Activated T-cell treated with anti-CD3 and anti-CD28 coated beads, Interleukin-2, amount 50 U/mL, for 72 hours (primary cell): ENCODE measurements at regions not wholly inside any gene's neighbourhood (a gene's known extent, or its start where the extent isn't known, plus 50 kb on each side); places are given as distances from the start of the nearest gene placed in this dataset.

Experiments
- ATAC-seq, 2 donors: fragments of 150-1000 bp; cut with Tn5 transposase; replicated peaks in 1 of 2; 2 replicates each; pipeline ENCODE4 v1.10.0; 2021; ENCODE audit warnings: moderate library complexity in 2 of 2, mild to moderate bottlenecking in 1 of 2
- DNase-seq, 2 donors: peaks; one replicate each; pipeline ENCODE4 v3.0.0; 2021 to 2022; ENCODE audit warnings: mixed read lengths in 1 of 2
- H3K27ac Mint-ChIP-seq: one replicate; pipeline ENCODE4 v1.8.0; 2022; ENCODE audit warnings: mild to moderate bottlenecking, moderate library complexity, mixed read lengths
- H3K27me3 Mint-ChIP-seq: one replicate; pipeline ENCODE4 v1.8.0; 2022; ENCODE audit warnings: low read depth, mixed read lengths
- H3K36me3 Mint-ChIP-seq, 2 donors: one replicate each; pipeline ENCODE4 v1.8.0; 2022; ENCODE audit warnings: mixed read lengths in 2 of 2, mild to moderate bottlenecking in 1 of 2; ENCODE audit not compliant: insufficient read depth in 2 of 2
- H3K4me1 Mint-ChIP-seq: one replicate; pipeline ENCODE4 v1.8.0; 2022; ENCODE audit warnings: low read depth, mixed read lengths
- H3K4me3 Mint-ChIP-seq, 2 donors: one replicate each; pipeline ENCODE4 v1.8.0; 2022; ENCODE audit warnings: mild to moderate bottlenecking in 2 of 2, mixed read lengths in 2 of 2, moderate library complexity in 2 of 2
- H3K9me3 Mint-ChIP-seq, 2 donors: one replicate each; pipeline ENCODE4 v1.8.0; 2022; ENCODE audit warnings: mixed read lengths in 2 of 2

DNA sequence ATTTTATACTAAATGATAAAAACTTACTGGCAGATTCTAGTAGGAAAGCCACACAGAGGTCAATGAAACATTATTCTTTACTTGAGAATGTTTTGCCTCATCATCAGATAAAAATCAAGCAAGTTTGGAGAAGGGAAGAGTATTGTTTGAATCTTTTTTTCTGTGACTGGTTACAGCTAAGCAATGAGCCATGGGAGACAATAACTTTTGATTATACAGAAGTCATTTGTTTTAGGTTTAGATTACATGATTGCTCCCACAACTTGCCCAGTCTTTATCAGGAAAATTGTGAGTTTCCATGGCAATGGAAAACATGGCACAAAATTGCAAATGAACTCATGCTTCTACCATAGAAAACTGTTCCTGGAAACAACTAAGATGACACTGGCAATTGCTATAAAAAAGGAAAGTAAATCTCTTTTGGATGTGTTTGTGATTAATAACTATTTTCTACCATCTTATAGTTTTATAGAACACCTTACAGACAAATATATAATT is 476.8 kb downstream of the MBD2 start:
- no peak for ATAC-seq
- Mint-ChIP-seq H3K36me3 (no peaks in the 10 kb centered on the region), H3K4me3 (no peak overlapping the region)

DNA sequence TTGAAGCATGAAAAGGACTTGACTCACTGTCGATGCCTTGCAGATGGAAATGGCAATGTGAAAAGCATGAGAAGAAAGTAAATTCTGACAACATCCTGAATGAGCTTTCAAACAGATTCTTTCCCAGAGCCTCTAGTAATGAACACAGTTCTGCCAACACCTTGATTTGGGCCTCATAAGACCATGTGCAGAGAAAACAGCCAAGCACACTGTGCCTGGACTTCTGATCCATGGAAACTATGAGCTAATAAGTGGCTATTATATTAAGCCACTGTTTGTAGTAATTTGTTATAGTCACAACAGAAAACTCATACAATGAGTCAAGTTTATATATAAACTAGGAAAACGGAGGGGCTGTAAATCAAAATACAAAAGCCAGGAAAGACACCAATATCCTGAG is 477.3 kb downstream of the MBD2 start:
- H3K9me3 Mint-ChIP-seq, result peaks cover 0 to 1% of the 10 kb centered on the region in 2 donors
- H3K4me1 Mint-ChIP-seq, result no peaks in the 10 kb centered on the region
- H3K27me3 Mint-ChIP-seq, result no peaks in the 10 kb centered on the region
- H3K36me3 Mint-ChIP-seq, result no peaks in the 10 kb centered on the region
- no peak for DNase-seq
- no peak overlapping the region for H3K27ac Mint-ChIP-seq
- no peak for ATAC-seq
- H3K4me3 Mint-ChIP-seq, result no peak overlapping the region

More for the DNA sequence above, 476.8 kb downstream of the MBD2 start:
- no peaks in the 10 kb centered on the region for H3K27me3 Mint-ChIP-seq
- no peak for DNase-seq
- no peaks in the 10 kb centered on the region for H3K4me1 Mint-ChIP-seq
- no peak overlapping the region for H3K27ac Mint-ChIP-seq
- peaks cover under 1 to 1% of the 10 kb centered on the region in 2 donors for H3K9me3 Mint-ChIP-seq

DNA sequence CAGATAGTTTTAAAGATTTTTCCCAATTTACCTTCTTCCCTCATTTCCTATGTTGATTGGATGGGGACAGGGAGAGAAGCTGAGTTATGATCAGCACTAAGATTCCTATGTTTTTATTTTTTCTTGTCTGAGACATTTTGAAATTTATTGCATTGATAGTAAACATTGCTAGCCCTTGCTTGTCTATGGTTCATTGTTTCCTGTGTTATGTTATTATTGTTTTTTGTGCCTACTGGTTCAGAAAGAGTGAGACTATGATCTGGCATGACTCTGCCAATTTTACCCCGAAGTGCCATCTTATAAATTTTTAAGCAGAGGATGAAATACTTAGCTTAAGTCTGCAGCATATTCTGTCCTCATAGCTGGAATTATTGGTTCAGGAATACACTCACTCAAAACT is 478.5 kb downstream of the MBD2 start:
- Mint-ChIP-seq H3K9me3 (peaks cover 0 to 1% of the 10 kb centered on the region in 2 donors), H3K4me3 (no peak overlapping the region), H3K4me1 (no peaks in the 10 kb centered on the region), H3K27ac (no peak overlapping the region), H3K27me3 (no peaks in the 10 kb centered on the region), H3K36me3 (no peaks in the 10 kb centered on the region)
- ATAC-seq, result no peak
- no peak for DNase-seq

DNA sequence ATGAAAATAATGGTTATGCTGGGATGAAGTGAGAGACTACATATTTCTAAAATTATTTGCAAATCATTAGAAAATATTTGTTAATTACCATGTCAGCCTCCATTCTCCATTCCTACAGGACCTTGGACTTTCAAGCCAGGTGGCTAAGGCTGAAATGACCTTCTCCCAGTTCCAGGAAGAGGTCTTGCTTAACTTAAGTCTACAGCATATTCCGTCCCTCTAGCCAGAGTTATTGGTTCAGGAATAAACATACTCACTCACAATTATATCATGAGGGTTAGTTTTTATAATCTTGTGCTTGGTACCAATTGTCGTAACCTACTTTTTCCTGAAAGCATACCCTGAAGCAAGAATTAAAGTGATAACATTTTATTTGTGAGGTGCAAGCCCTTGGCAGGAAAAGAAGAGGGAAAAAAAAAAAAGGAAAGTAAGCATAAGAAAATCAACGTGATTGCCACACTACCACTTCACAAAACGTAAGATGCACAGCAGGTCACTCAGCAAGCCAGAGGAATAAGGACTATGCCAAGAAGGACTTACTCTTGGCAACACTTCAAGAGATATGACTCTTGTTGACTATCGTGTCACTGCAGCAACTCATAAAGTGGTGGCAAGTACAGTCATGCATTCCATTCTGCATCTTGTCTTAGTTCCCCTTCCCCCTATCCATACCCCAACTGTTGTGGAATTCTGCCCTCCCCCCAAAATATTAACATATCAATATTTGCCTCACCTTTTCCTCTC is 479.1 kb downstream of the MBD2 start:
- Mint-ChIP-seq H3K9me3 (peaks cover 0 to under 1% of the 10 kb centered on the region in 2 donors), H3K36me3 (no peaks in the 10 kb centered on the region), H3K27me3 (no peaks in the 10 kb centered on the region), H3K4me3 (no peak overlapping the region), H3K27ac (no peak overlapping the region), H3K4me1 (no peaks in the 10 kb centered on the region)
- DNase-seq (no peak), ATAC-seq (no peak)

DNA sequence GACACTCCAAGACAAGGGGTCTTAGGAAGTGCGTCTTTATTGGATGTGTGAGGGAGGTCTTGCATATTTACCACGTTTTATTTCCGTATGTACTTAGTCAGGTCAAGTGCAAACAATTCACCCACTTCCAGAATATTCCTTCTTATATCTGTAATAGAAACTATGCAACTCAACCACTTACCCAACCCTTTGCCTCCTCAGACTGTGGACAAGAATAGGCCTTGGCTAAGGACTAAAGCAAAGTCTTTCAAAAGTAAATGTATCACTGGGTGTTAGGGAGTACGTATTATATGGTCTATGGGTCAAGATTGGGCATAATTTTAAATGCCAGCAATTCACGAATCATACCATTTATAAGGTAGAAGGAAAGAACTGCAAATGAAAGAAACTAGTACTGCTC is 484.8 kb downstream of the MBD2 start:
- no peak for ATAC-seq
- Mint-ChIP-seq H3K27ac (no peak overlapping the region), H3K36me3 (no peaks in the 10 kb centered on the region), H3K4me1 (no peaks in the 10 kb centered on the region), H3K4me3 (no peak overlapping the region), H3K9me3 (peaks cover 0 to 5% of the 10 kb centered on the region in 2 donors), H3K27me3 (no peaks in the 10 kb centered on the region)
- DNase-seq, result no peak

DNA sequence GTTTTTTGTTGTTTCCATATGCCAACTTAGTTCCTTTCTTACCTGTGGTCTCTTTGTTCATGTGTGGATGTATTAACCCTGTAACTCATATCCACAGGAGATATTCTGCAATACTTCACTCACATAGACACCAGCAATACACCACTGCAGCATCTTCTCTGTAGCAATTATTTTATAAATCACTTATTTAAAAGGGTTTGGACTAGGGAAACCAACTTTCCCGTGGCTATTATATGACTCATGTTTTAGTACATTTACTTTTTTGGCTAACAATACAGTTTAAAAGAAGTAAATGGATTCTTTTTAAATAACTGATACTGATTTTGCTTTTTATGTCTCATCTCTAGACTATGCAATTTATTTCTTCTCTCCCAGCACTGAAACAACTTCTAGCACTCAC is 488.9 kb downstream of the MBD2 start:
- no peak for DNase-seq
- H3K36me3 Mint-ChIP-seq, result no peaks in the 10 kb centered on the region
- peaks cover 7 to 9% of the 10 kb centered on the region in 2 donors for H3K9me3 Mint-ChIP-seq
- no peak overlapping the region for H3K4me3 Mint-ChIP-seq
- H3K27me3 Mint-ChIP-seq, result no peaks in the 10 kb centered on the region
- no peaks in the 10 kb centered on the region for H3K4me1 Mint-ChIP-seq
- ATAC-seq, result no peak
- H3K27ac Mint-ChIP-seq, result no peak overlapping the region

DNA sequence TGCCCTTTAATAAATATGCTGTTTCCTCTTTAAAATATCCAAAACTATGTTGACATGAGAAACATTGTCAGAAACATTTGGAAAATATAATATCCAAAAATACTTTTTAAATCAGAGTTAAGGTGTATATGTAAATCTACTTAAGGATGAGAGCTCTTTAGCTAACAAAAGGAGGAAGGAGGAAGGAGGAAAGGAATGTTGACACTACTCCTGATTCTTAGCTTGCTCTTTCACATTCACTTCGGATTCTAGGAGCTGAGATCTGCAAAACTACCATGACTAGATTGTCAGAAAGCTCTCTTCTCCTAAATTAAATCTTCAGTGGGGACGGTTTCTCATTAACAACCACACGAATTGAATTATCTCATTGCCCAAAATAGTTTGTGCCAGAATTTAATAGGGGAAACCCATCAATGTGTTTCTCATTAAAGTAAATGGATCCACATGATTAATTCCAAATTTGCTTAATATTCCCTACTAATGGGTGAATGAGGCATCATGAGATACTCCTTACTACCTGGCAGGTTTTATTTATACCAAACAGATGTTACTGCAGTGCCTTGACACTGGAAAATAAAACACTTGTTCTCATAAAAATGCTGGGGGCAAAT is 509.1 kb downstream of the MBD2 start:
- DNase-seq (no peak), ATAC-seq (no peak)
- no peak overlapping the region for H3K4me3 Mint-ChIP-seq
- H3K27ac Mint-ChIP-seq, result no peak overlapping the region
- H3K27me3 Mint-ChIP-seq, result no peaks in the 10 kb centered on the region
- peaks cover 0 to 3% of the 10 kb centered on the region in 2 donors for H3K9me3 Mint-ChIP-seq
- H3K36me3 Mint-ChIP-seq, result no peaks in the 10 kb centered on the region
- H3K4me1 Mint-ChIP-seq, result no peaks in the 10 kb centered on the region

DNA sequence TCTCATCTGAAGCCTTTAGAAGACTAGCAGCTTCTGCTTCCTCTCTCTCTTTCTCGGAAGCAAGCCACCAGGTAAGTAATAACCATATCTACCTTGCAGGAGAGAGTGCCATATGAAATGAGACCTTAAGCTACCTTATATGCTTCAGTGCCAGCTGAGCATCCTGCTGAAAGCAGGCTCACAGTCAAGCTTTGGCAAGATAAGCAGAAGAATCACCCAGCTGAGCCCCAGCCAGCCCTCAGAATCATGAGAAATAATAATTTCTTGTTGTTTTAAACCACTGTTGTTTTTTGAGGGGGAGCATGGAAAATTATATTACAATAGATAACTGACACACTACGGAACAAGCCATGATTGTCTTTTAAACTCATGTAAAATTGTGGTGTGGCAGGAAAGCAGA is 514.4 kb downstream of the MBD2 start:
- no peaks in the 10 kb centered on the region for H3K4me1 Mint-ChIP-seq
- no peak for DNase-seq
- no peak for ATAC-seq
- H3K27me3 Mint-ChIP-seq, result no peaks in the 10 kb centered on the region
- no peak overlapping the region for H3K27ac Mint-ChIP-seq
- H3K9me3 Mint-ChIP-seq, result peaks cover 1 to 2% of the 10 kb centered on the region in 2 donors
- no peaks in the 10 kb centered on the region for H3K36me3 Mint-ChIP-seq
- H3K4me3 Mint-ChIP-seq, result no peak overlapping the region

DNA sequence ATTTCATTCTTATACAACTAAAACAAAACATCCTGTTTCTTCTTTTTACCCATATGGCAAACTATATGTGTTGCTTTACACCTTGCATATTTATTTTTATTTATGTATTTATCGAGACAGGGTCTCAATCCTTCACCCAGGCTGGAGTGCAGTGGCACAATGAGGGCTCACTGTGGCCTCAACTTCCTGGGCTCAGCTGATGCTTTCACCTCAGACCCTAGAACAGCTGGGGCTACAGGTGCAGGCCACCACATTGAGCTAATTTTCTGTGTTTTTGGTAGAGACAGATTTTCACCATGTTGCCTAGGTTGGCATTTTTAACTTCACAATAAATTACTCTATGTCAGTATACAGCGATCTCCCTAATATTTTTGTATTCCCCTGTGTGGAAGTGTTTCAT is 522.0 kb downstream of the MBD2 start:
- Mint-ChIP-seq H3K4me3 (no peak overlapping the region), H3K4me1 (no peaks in the 10 kb centered on the region), H3K27me3 (no peaks in the 10 kb centered on the region), H3K27ac (no peak overlapping the region), H3K36me3 (no peaks in the 10 kb centered on the region), H3K9me3 (no peaks in the 10 kb centered on the region)
- ATAC-seq, result no peak
- DNase-seq, result no peak

DNA sequence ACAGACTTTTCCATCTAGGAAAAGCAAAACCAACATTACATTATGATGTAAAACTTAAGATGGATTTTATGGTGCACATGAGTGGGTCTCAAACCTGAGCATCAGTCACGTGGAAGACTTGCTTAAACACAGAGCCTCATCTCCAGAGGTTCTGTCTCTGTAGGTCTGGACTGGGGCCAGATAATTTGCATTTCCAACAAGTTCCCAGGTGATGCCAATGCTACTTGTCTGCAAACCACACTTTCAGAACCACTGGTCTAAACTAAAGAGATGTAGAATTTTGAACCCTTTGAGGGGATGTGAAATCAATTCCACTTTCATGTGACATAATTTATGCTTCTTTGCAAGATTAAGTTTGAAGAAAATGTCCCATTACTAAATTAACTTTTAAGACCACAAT is 522.8 kb downstream of the MBD2 start:
- no peak for ATAC-seq

DNA sequence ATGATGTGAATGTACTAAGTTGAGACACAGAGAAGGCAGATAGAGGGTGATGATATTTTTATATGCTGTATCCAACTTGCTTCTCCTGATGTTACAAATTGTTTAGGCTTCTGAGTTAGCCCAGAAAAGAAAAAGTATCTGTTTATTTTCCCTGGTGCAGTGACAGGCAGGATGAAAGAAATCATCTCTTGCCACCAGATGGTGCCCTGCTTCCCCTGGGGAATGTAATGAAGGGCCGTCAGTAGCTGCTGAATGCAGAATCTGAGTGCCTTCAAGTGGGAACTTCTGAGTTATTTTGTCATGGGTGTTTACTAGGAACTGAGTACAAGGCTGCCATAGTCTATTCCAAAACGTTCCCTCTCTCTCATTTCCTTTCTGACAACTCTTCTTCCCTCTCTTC is 525.6 kb downstream of the MBD2 start:
- Mint-ChIP-seq H3K4me1 (no peaks in the 10 kb centered on the region), H3K36me3 (no peaks in the 10 kb centered on the region), H3K9me3 (no peaks in the 10 kb centered on the region), H3K27me3 (no peaks in the 10 kb centered on the region), H3K27ac (no peak overlapping the region), H3K4me3 (no peak overlapping the region)
- peak; percentile 1 to 3 for DNase-seq
- no peak for ATAC-seq

More for the DNA sequence above, 522.8 kb downstream of the MBD2 start:
- Mint-ChIP-seq H3K27ac (no peak overlapping the region), H3K4me1 (no peaks in the 10 kb centered on the region), H3K9me3 (no peaks in the 10 kb centered on the region), H3K4me3 (no peak overlapping the region), H3K36me3 (no peaks in the 10 kb centered on the region), H3K27me3 (no peaks in the 10 kb centered on the region)
- DNase-seq, result no peak

DNA sequence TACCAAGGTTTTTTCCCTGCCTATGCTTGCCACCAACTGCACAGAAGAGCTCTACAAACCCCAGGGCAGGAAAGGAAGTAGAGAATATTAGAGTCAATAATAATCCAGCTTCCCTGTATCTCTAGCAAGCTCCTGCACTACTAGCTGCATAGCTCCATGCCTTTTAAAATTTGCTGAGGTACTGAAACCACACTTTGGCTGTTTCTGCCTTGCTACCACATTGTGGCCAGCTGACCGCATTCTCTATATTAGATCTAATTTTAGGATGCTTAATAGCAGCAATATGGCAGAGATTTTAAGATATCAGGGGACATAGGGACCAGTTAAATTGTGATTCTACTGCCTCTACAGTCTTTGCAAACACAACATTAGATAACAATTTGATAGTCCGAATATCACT is 534.6 kb downstream of the MBD2 start:
- Mint-ChIP-seq H3K9me3 (peaks cover 3 to 5% of the 10 kb centered on the region in 2 donors), H3K27ac (no peak overlapping the region), H3K4me1 (no peaks in the 10 kb centered on the region), H3K36me3 (no peaks in the 10 kb centered on the region), H3K27me3 (no peaks in the 10 kb centered on the region), H3K4me3 (no peak overlapping the region)
- DNase-seq (no peak), ATAC-seq (no peak)

DNA sequence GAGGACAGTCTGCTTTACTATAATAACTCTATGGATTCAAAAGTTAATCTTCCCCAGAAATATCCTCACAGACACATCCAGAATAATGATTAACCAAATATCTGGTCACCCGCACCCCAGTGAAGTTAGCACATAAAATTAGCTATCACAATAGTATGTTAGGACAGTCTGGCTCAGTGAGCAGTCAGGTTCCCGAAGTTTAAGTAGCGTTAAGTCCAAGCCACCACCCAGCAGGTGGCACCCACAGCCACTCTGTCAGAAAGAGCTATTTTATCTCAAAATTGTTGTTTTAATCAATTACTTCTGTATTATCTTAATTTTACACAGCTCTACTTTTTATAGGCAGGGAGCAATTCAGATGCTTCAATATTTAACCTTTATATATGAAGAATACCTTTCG is 537.5 kb downstream of the MBD2 start:
- Mint-ChIP-seq H3K4me3 (no peak overlapping the region), H3K27ac (no peak overlapping the region), H3K36me3 (no peaks in the 10 kb centered on the region), H3K4me1 (no peaks in the 10 kb centered on the region), H3K27me3 (no peaks in the 10 kb centered on the region), H3K9me3 (peaks cover 4 to 5% of the 10 kb centered on the region in 2 donors)
- no peak for ATAC-seq
- DNase-seq, result no peak

DNA sequence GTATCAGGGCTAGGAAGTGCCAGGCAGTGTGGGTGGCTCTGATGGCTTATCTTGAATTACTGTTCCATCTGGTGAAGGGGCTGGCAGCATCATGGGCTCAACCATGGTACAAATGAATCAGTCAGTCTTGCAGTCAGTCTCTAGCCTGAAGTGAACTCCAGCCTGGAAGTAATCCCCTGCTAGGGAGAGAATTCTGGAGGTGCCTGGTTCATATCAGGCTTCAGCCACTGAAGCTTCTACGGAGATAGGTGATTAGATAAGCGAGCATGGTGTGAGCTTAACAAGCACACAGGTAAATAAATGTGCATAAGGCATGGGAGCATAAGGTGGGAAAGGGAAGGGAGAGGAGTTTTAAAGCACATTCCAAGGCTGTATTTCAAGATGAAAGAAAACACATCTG is 541.7 kb downstream of the MBD2 start:
- Mint-ChIP-seq H3K27me3 (no peaks in the 10 kb centered on the region), H3K27ac (no peak overlapping the region), H3K9me3 (peaks cover 4% of the 10 kb centered on the region in 2 donors), H3K4me3 (no peak overlapping the region), H3K36me3 (no peaks in the 10 kb centered on the region), H3K4me1 (no peaks in the 10 kb centered on the region)
- ATAC-seq (no peak), DNase-seq (no peak)
